ENCODE measurements at regions not wholly inside any gene's neighbourhood (a gene's known extent, or its start where the extent isn't known, plus 50 kb on each side); places are given as distances from the start of the nearest gene placed in this dataset.

- no peak overlapping the region for H3K4me2 ChIP-seq (replicated peaks; ENCODE audit: low read depth, low read length, poor library complexity, severe bottlenecking)
- DNase-seq: no peak
- no peak for ATAC-seq (ENCODE audit: low read depth)
- no peaks in the 10 kb centered on the region for H3K79me2 ChIP-seq (ENCODE audit: control insufficient read depth, insufficient read depth, low read length)
- H4K20me1 ChIP-seq (ENCODE audit: control insufficient read depth, insufficient read depth, low read length, poor library complexity, severe bottlenecking): no peaks in the 10 kb centered on the region
- ChIA-PET CTCF (interaction anchor here (1.3 kb wide), 1 partner anchor 12 kb away, joined by 3 read pairs; no protein-coding TSS in a partner anchor), POLR2A (no interaction called here)
- no peaks in the 10 kb centered on the region for H3K36me3 ChIP-seq (replicated peaks in 1 of 2; ENCODE audit: control extremely low read depth in 1 of 2, control insufficient read depth in 1 of 2, extremely low read depth in 1 of 2, insufficient read depth in 2 of 2, low read length in 1 of 2)
- no peak overlapping the region for H3K27ac Mint-ChIP-seq
- intact Hi-C loops (cut with micrococcal nuclease): no loop called here
- no peaks in the 10 kb centered on the region for H3K9me3 ChIP-seq (ENCODE audit: control extremely low read depth in 1 of 3, control insufficient read depth in 2 of 3, insufficient read depth in 1 of 3, low read length in 2 of 3)
- no peak for TF ChIP-seq EZH2 (IDR thresholded peaks at IDR 0.05; ENCODE audit: borderline replicate concordance, insufficient read depth, low read depth, low read length, poor library complexity, severe bottlenecking)
- TF ChIP-seq CTCF (IDR thresholded peaks at IDR 0.05): no peak
- no peak overlapping the region for H3K4me3 Mint-ChIP-seq
- no peak overlapping the region for H3K4me3 ChIP-seq (ENCODE audit: control extremely low read depth in 1 of 5, extremely low read depth in 1 of 5, insufficient read depth in 1 of 5, low read depth in 2 of 5, low read length in 4 of 5)
- no peaks in the 10 kb centered on the region for H3K9me3 Mint-ChIP-seq (ENCODE audit: insufficient read depth)
- no peaks in the 10 kb centered on the region for H3K27me3 Mint-ChIP-seq
- no peak overlapping the region for H2AFZ ChIP-seq (ENCODE audit: insufficient read depth, low read depth, low read length, poor library complexity, severe bottlenecking)
- H3K27me3 ChIP-seq (replicated peaks in 1 of 4; ENCODE audit: control extremely low read depth in 1 of 4, control insufficient read depth in 3 of 4, insufficient read depth in 4 of 4, low read length in 3 of 4): no peaks in the 10 kb centered on the region
- 38% methylated on average over 2 of the region's 5 CpGs for WGBS (ENCODE audit: insufficient coverage)
- no peak overlapping the region for H3K27ac ChIP-seq (ENCODE audit: low read length in 2 of 2)
- peaks cover 5% of the 10 kb centered on the region for H3K4me1 Mint-ChIP-seq
- H3K9ac ChIP-seq (ENCODE audit: low read length): no peak overlapping the region
- H3K4me1 ChIP-seq (ENCODE audit: control insufficient read depth in 2 of 2, insufficient read depth in 2 of 2, low read length in 2 of 2): peaks cover 0 to 4% of the 10 kb centered on the region in 2 donors
Measured at GRCh38 chr2:144137705-144138428, 382.1 kb downstream of the ZEB2 start.

GRCh38 chr2:144137272-144137671, 382.6 kb downstream of the ZEB2 start:
- ATAC-seq (ENCODE audit: low read depth) (no peak), DNase-seq (no peak)
- Mint-ChIP-seq H3K9me3 (ENCODE audit: insufficient read depth) (no peaks in the 10 kb centered on the region), H3K27ac (no peak overlapping the region), H3K4me1 (peaks cover 5% of the 10 kb centered on the region), H3K4me3 (no peak overlapping the region), H3K27me3 (no peaks in the 10 kb centered on the region)
- no peak overlapping the region for H3K27ac ChIP-seq (ENCODE audit: low read length in 2 of 2)
- H3K4me2 ChIP-seq (replicated peaks; ENCODE audit: low read depth, low read length, poor library complexity, severe bottlenecking): no peak overlapping the region
- H3K4me1 ChIP-seq (ENCODE audit: control insufficient read depth in 2 of 2, insufficient read depth in 2 of 2, low read length in 2 of 2): peaks cover 0 to 4% of the 10 kb centered on the region in 2 donors
- H3K9me3 ChIP-seq (ENCODE audit: control extremely low read depth in 1 of 3, control insufficient read depth in 2 of 3, insufficient read depth in 1 of 3, low read length in 2 of 3): no peaks in the 10 kb centered on the region
- ChIA-PET POLR2A (no interaction called here), CTCF (interaction anchor here (1.3 kb wide), 1 partner anchor 12 kb away, joined by 3 read pairs; no protein-coding TSS in a partner anchor)
- no peak overlapping the region for H3K9ac ChIP-seq (ENCODE audit: low read length)
- H2AFZ ChIP-seq (ENCODE audit: insufficient read depth, low read depth, low read length, poor library complexity, severe bottlenecking): no peak overlapping the region
- H4K20me1 ChIP-seq (ENCODE audit: control insufficient read depth, insufficient read depth, low read length, poor library complexity, severe bottlenecking): no peaks in the 10 kb centered on the region
- no peak overlapping the region for H3K4me3 ChIP-seq (ENCODE audit: control extremely low read depth in 1 of 5, extremely low read depth in 1 of 5, insufficient read depth in 1 of 5, low read depth in 2 of 5, low read length in 4 of 5)
- TF ChIP-seq CTCF (IDR thresholded peaks at IDR 0.05) (no peak), EZH2 (IDR thresholded peaks at IDR 0.05; ENCODE audit: borderline replicate concordance, insufficient read depth, low read depth, low read length, poor library complexity, severe bottlenecking) (no peak)
- H3K27me3 ChIP-seq (replicated peaks in 1 of 4; ENCODE audit: control extremely low read depth in 1 of 4, control insufficient read depth in 3 of 4, insufficient read depth in 4 of 4, low read length in 3 of 4): no peaks in the 10 kb centered on the region
- H3K79me2 ChIP-seq (ENCODE audit: control insufficient read depth, insufficient read depth, low read length): no peaks in the 10 kb centered on the region
- WGBS (ENCODE audit: insufficient coverage): no CpG with 5 or more reads among the region's 1 CpG
- intact Hi-C loops (cut with micrococcal nuclease): no loop called here
- H3K36me3 ChIP-seq (replicated peaks in 1 of 2; ENCODE audit: control extremely low read depth in 1 of 2, control insufficient read depth in 1 of 2, extremely low read depth in 1 of 2, insufficient read depth in 2 of 2, low read length in 1 of 2): no peaks in the 10 kb centered on the region
